Activated naive CD4-positive, alpha-beta T cell treated with anti-CD3 and anti-CD28 coated beads, Interleukin-2, amount 50 U/mL, for 16 hours (primary cell): ENCODE measurements at regions not wholly inside any gene's neighbourhood (a gene's known extent, or its start where the extent isn't known, plus 50 kb on each side); places are given as distances from the start of the nearest gene placed in this dataset.

Experiments used
- DNase-seq: peaks from one replicate; pipeline ENCODE4 v3.0.0-alpha.2; 2020

GRCh38 chr9:106575823-106576222 is 287.1 kb upstream of the ZNF462 start:
- DNase-seq, result no peak

- no peak for DNase-seq
Measured at GRCh38 chr9:106576232-106576760, 286.7 kb upstream of the ZNF462 start.

GRCh38 chr9:106577121-106577520 is 285.8 kb upstream of the ZNF462 start:
- DNase-seq, result no peak

- no peak for DNase-seq
Measured at GRCh38 chr9:106580546-106580945, 282.4 kb upstream of the ZNF462 start.

GRCh38 chr9:106581973-106582372 is 281.0 kb upstream of the ZNF462 start:
- no peak for DNase-seq

GRCh38 chr9:106583751-106584150 is 279.2 kb upstream of the ZNF462 start:
- DNase-seq, result no peak

GRCh38 chr9:106587042-106587441 is 275.9 kb upstream of the ZNF462 start:
- DNase-seq, result no peak

GRCh38 chr9:106588626-106589025 is 274.3 kb upstream of the ZNF462 start:
- no peak for DNase-seq

- DNase-seq, result no peak
Measured at GRCh38 chr9:106590759-106591505, 272.0 kb upstream of the ZNF462 start.

- no peak for DNase-seq
Measured at GRCh38 chr9:106593201-106593600, 269.8 kb upstream of the ZNF462 start.

- no peak for DNase-seq
Measured at GRCh38 chr9:106596984-106597383, 266.0 kb upstream of the ZNF462 start.

GRCh38 chr9:106600955-106601560 is 261.9 kb upstream of the ZNF462 start:
- DNase-seq, result no peak

- no peak for DNase-seq
Measured at GRCh38 chr9:106602344-106602743, 260.6 kb upstream of the ZNF462 start.

GRCh38 chr9:106613250-106613737 is 249.7 kb upstream of the ZNF462 start:
- DNase-seq, result no peak

- no peak for DNase-seq
Measured at GRCh38 chr9:106615118-106615889, 247.7 kb upstream of the ZNF462 start.

GRCh38 chr9:106616026-106616425 is 246.9 kb upstream of the ZNF462 start:
- no peak for DNase-seq

GRCh38 chr9:106616851-106617345 is 246.1 kb upstream of the ZNF462 start:
- no peak for DNase-seq

- DNase-seq, result no peak
Measured at GRCh38 chr9:106619211-106619610, 243.8 kb upstream of the ZNF462 start.

- no peak for DNase-seq
Measured at GRCh38 chr9:106620081-106620480, 242.9 kb upstream of the ZNF462 start.

GRCh38 chr9:106620866-106621265 is 242.1 kb upstream of the ZNF462 start:
- no peak for DNase-seq

GRCh38 chr9:106621313-106622163 is 241.4 kb upstream of the ZNF462 start:
- DNase-seq, result no peak

- DNase-seq, result no peak
Measured at GRCh38 chr9:106622164-106622487, 240.8 kb upstream of the ZNF462 start.

GRCh38 chr9:106623558-106623957 is 239.4 kb upstream of the ZNF462 start:
- no peak for DNase-seq
